WTC11 (cell line): ENCODE measurements at regions not wholly inside any gene's neighbourhood (a gene's known extent, or its start where the extent isn't known, plus 50 kb on each side); places are given as distances from the start of the nearest gene placed in this dataset.

Experiments
- ATF3 ChIP-seq: sonication (generic); formaldehyde crosslinking; conservative IDR thresholded peaks from 2 replicates; pipeline ENCODE4 v1.8.1; 2022; ENCODE audit warnings: mild to moderate bottlenecking, missing genetic modification reagents
- CREM ChIP-seq: sonication (generic); formaldehyde crosslinking; IDR thresholded peaks from 2 replicates; pipeline ENCODE4 v1.8.1; 2022; ENCODE audit warnings: mild to moderate bottlenecking, missing genetic modification reagents, moderate library complexity
- CTCF ChIP-seq: fragments of 200-600 bp; IDR thresholded peaks from 2 replicates; pipeline ENCODE4 v1.8.0; 2022; ENCODE audit warnings: antibody characterized with exemption
- ELF4 ChIP-seq: sonication (generic); formaldehyde crosslinking; IDR thresholded peaks from 2 replicates; pipeline ENCODE4 v1.8.1; 2022; ENCODE audit warnings: low read depth, mild to moderate bottlenecking, moderate library complexity, missing genetic modification reagents
- FOXK1 ChIP-seq: sonication (generic); formaldehyde crosslinking; IDR thresholded peaks from 2 replicates; pipeline ENCODE4 v1.8.0; 2022; ENCODE audit warnings: mild to moderate bottlenecking, moderate library complexity, missing genetic modification reagents
- SP1 ChIP-seq: sonication (generic); formaldehyde crosslinking; conservative IDR thresholded peaks from 2 replicates; pipeline ENCODE4 v1.8.1; 2022; ENCODE audit warnings: missing genetic modification reagents
- TEAD4 ChIP-seq: sonication (generic); formaldehyde crosslinking; IDR thresholded peaks from 2 replicates; pipeline ENCODE4 v1.8.0; 2022; ENCODE audit warnings: mild to moderate bottlenecking, missing genetic modification reagents
- ZNF121 ChIP-seq: sonication (generic); formaldehyde crosslinking; IDR thresholded peaks from 2 replicates; pipeline ENCODE4 v1.8.0; 2023; ENCODE audit warnings: missing genetic modification reagents
- TF ChIP-seq, protein P1 (sequence below): sonication (generic); formaldehyde crosslinking; IDR thresholded peaks from 2 replicates; pipeline ENCODE4 v1.8.0; 2022; ENCODE audit warnings: mild to moderate bottlenecking, missing genetic modification reagents

DNA sequence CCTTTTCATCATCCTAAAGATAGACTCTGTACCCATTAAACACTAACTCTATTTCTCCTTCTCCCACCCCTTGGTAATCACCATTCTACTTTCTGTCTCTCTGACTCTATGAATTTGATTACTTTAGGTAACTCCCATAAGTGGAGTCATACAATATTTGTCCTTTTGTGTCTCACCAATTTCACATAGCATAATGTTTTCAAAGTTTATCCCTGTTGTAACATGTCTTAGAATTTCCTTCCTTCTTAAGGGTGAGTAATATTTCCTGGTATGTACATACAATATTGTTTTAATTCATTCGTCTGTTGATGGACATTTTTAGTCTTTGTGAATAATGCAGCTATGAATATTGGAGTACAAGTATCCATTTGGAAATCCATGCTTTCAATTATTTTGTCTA lies 50.9 kb upstream of the CDCA7L start:
- no peak for TF ChIP-seq SP1 (CRISPR knock-in tag)
- TF ChIP-seq, protein P1, sequence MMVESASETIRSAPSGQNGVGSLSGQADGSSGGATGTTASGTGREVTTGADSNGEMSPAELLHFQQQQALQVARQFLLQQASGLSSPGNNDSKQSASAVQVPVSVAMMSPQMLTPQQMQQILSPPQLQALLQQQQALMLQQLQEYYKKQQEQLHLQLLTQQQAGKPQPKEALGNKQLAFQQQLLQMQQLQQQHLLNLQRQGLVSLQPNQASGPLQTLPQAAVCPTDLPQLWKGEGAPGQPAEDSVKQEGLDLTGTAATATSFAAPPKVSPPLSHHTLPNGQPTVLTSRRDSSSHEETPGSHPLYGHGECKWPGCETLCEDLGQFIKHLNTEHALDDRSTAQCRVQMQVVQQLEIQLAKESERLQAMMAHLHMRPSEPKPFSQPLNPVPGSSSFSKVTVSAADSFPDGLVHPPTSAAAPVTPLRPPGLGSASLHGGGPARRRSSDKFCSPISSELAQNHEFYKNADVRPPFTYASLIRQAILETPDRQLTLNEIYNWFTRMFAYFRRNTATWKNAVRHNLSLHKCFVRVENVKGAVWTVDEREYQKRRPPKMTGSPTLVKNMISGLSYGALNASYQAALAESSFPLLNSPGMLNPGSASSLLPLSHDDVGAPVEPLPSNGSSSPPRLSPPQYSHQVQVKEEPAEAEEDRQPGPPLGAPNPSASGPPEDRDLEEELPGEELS (CRISPR knock-in tag), result no peak
- TF ChIP-seq CTCF, result no peak
- no peak for TF ChIP-seq TEAD4 (CRISPR knock-in tag)
- no peak for TF ChIP-seq ZNF121
- TF ChIP-seq FOXK1 (CRISPR knock-in tag), result no peak
- no peak for TF ChIP-seq CREM
- TF ChIP-seq ATF3 (CRISPR knock-in tag), result no peak
- no peak for TF ChIP-seq ELF4 (CRISPR knock-in tag)
